Stimulated activated naive CD8-positive, alpha-beta T cell treated with anti-CD3 and anti-CD28 coated beads, Interleukin-15, Interleukin-2, amounts not matched to agents 100 U/mL and 50 U/mL, for 24 hours (primary cell): ENCODE measurements at regions not wholly inside any gene's neighbourhood (a gene's known extent, or its start where the extent isn't known, plus 50 kb on each side); places are given as distances from the start of the nearest gene placed in this dataset.
A peak's percentile ranks its signal among the peaks of the same experiment; 100 is the strongest.
"Not testable (repeated sequence)": the region's sequence is repeated elsewhere in the genome, so short reads cannot be mapped to it uniquely, and the experiment has no call there.

Source experiments
- ATAC-seq: fragments of 150-1000 bp; cut with Tn5 transposase; one replicate; pipeline ENCODE4 v1.10.0; 2021
- DNase-seq: peaks from one replicate; pipeline ENCODE4 v3.0.0; 2021

DNA sequence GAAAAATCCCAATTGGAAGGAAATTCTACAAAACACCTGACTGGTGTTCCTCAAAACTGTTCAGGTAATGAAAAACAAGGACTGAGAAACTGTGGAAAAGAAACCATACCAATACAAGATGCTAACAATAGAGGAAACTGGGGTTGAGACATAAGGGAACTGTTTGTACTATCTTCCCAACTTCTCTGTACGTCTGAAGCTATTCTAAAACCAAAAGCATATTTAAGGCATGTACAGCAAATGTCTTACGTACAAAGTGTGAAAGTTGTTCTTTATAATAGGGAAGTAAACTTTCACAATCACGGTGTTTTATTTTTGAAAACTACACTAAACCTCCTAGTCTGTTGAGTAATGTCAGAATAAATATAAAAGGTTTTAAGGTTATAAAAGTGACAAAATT, 776.1 kb upstream of the RAB6C start:
- DNase-seq (no peak), ATAC-seq (no peak)

DNA sequence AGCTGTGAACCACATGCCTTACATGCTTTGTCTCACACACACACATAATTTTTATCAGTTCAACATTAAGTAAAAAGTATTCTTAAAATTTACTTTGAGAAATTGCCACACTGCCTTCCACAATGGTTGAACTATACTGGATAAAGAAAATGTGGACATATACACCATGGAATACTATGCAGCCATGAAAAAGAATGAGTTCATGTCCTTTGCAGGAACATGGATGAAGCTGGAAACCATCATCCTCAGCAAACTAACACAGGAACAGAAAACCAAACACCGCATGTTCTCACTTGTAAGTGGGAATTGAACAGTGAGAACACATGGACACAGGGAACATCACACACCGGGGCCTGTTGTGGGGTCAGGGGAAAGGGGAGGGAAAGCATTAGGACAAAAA, 774.9 kb upstream of the RAB6C start:
- ATAC-seq, DNase-seq: not testable (repeated sequence)

DNA sequence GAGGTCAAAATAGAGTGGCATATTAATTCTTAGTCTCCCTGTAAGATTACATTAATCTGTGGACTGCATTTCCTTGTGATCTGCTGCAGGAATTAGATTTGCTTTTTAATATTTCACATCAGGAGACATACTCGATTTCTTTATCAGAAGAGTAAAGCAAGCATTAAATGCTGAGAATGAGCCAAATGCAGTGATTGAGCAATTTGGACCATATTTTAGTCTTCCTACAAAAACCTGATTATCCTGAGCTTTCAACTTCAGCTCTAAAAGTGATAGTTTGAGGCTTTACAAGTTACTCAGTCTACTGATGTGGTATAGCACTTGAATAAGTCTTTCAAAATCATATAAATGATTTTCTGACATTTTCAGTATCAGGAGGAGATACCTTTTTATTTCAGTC, 774.3 kb upstream of the RAB6C start:
- no peak for ATAC-seq
- no peak for DNase-seq

DNA sequence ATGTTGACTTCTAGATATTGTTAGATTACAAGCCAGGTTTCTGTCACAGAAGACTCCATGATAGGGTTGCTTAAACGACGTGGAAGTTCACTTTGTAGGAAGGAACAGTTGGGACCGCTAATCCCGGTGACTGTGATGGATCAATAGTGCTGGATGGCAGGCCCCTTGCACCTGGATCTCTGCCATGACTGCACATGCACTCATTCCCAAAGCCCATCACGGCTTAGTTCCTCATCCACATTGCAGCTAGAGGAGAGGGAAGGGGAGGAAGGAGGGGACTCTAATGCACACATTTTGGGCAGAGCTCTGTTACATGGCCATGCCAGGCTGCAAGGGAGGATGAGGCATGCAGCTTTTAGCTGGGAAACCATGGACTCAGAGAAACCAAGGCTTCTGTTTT, 773.7 kb upstream of the RAB6C start:
- ATAC-seq (no peak), DNase-seq (no peak)

DNA sequence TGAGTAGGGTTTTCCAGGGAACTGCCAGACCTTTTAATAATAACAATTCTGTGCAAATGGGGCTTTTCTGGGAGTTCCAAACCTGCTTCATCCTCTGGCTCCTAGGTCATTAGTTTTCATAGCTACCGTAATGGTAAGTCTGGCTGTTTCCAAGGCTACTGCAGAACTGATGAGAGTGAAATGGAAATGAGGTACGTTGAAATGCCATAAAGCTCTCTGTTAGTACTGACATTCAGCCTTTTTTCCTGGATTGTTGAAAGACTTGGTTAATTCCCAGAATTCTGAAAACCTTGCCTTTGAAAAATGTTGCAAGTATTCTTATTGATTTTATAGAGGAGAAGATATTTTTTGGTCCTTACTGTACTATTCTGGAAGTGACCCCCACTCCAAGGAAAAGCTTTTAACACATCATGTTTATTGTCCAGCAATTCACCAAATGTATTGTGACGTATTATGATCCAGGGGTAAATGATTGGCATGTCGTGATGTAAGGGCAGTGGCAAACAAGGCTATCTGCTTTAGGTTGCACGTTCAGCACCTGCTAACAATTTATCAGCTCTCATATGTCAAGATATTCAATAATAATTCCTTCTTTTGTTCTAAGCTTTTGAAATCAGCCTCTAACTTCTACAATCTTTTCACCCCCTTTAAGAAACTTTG, 767.0 kb upstream of the RAB6C start:
- ATAC-seq (no peak), DNase-seq (no peak)

DNA sequence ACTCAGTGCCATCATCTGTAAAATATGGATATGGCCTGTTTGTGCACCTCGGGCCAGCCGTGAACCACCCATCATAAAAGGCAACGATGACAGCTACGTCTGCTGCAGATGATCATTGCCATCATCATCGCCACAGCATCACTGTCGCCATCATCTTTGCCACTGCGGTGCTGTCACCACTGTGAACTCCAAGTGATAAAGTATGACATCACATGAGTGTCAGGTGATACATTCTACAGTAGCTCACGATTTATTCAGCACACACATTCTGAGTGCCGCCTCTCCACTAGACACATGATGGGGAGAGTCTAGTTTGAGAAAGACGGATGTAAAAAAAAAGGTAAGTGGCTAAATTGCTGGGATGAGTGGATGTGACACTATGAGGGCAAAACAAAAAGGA, 755.4 kb upstream of the RAB6C start:
- DNase-seq = no peak
- ATAC-seq = no peak

DNA sequence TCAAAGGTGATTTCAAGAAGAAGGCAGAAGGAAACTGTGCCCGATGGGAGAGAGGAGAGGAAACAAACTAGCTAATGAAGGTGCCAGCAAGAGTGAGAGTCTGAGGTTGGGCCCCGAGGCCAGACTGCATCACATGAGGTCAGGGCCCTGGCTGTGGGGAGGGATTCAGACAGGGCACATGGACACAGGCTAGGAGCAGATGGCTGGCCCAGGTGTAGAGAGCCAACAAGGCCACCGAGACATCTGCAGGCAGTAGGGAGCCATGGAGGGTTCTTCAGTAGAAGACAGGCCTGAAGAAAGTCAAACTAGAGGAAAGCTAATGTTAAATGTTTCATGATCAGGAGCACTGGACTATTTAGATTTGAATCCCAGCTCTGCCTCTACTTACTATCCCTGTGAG, 755.0 kb upstream of the RAB6C start:
- DNase-seq (no peak), ATAC-seq (no peak)

DNA sequence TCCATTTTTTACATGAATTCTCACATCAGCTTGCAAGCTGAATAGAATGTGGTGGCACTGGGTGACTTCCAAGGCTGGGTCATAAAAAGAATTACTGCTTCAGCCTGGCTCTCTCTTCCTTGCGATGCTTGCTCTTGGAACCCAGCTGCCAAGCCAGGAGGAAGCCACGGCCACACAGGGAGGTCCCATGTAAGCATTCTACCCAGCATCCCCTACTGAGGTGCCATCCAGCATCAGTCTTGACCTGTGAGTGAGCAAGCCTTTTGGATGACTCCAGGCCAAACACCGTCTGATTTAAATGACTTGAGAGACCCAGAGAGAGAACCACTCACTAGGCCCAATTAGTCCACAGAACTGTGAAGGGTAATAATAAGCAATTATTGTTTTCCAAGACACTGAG, 750.3 kb upstream of the RAB6C start:
- DNase-seq (no peak), ATAC-seq (no peak)

DNA sequence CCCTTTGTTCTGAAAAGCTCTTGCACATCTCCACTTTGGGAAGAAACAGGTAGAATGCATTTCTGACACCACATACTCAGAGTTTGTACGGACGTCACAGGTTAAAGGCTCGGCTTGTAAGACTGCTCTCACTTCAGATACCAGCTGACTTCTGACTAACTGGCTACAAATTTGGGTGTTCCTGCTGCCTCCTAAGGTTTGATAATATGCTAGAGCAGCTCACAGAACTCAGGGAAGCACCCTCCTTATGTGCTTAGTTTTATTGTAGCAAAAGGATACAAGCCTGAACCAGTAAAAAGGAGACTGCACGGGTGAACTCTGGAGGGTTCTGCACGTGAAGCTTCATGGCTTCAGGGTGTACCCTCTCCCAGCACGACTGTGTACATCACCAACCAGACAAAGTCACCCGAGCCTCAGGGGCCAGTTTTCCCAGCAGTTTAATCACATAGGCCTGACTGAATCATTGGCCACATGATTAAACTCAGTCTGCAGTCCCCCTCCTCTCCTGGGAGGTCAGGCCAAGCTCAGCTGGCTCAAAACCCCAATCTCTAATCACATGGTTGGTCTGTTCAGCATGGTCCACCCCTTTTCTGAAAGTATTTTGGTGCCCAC, 749.5 kb upstream of the RAB6C start:
- DNase-seq (no peak), ATAC-seq (no peak)

DNA sequence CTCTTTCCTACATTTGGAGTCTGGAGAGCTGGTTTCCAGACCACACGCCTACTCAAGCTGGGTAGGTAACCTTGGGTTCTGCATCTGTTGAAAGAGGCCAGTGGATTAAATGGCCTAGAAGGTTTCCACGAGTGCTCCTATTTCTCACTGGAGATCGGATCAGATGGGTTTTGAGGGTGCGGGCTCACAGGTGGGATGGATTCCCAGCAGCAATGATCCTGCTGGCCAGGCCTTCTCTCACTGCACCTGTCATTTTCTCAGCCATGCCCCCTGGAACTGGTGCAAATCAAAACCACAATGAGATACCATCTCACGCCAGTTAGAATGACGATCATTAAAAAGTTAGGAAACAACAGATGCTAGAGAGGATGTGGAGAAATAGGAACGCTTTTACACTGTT, 747.5 kb upstream of the RAB6C start:
- no peak for ATAC-seq
- DNase-seq = no peak

DNA sequence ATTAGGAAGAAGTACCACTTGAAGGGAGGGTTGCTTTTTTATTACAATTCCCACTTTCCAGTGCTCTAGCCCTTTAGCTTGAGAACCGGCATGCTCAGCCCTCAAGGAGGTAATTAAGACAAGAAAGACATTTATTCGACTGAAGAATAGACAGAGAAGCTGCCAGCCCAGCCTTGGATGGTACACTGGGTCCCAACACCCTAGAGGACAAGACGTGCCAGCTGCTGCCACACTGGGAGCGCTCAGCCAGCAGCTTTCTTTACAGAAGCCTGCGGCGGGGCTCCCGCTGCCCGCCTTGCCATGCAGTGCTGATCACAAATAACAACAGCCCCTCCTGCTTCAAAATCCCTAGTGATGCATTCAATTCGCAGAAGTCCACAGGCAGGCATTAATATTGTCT, 746.3 kb upstream of the RAB6C start:
- ATAC-seq (no peak), DNase-seq (no peak)

DNA sequence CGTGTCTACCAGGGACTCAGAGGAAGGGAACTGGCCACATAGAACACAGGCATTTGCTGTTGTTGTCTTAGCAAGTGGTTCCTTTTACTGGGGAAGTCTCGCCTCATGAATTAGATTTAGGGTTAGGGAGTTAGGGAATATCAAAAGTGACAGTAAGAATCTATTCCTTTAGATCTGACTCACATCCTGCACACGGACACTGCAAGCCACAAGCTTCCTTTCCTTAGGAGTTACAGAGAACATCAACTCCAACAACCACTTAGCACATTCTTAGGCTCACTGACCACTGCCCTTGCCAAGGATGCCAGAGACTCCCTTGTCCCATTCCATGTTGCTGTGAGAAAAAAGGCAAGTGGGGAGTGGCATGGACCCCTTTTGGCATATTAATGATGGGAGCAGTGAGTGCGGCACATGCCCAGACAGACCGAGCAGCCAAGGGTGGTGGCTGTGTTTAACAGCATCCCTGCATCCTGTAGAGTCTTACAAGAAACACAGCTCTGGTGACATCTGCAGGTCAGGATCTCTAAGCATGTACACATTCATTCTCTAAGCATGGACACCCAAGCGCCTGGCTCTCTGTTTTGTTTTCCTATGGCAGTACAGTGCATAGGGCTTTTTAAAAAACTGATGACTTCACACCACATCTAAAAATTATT, 745.6 kb upstream of the RAB6C start:
- DNase-seq (no peak), ATAC-seq (no peak)

DNA sequence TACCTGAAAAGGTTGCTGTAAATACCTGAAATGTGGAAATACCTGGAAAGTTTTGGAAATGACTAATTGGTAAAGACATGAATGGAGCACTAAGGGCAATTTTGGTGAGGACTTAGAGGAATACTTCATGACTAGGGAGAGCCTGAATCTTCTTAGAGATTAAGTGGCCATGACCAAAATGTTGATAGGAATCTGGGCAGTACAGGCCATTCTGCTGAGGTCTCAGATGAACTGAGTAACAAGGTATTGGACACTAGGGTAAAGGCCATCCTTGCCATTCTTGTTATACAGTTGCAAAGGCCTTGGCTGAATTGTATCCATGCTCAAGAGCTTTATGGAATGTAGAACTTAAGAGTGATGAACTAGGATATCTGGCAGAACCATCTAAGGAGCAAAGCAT, 742.9 kb upstream of the RAB6C start:
- ATAC-seq = no peak
- DNase-seq = no peak

DNA sequence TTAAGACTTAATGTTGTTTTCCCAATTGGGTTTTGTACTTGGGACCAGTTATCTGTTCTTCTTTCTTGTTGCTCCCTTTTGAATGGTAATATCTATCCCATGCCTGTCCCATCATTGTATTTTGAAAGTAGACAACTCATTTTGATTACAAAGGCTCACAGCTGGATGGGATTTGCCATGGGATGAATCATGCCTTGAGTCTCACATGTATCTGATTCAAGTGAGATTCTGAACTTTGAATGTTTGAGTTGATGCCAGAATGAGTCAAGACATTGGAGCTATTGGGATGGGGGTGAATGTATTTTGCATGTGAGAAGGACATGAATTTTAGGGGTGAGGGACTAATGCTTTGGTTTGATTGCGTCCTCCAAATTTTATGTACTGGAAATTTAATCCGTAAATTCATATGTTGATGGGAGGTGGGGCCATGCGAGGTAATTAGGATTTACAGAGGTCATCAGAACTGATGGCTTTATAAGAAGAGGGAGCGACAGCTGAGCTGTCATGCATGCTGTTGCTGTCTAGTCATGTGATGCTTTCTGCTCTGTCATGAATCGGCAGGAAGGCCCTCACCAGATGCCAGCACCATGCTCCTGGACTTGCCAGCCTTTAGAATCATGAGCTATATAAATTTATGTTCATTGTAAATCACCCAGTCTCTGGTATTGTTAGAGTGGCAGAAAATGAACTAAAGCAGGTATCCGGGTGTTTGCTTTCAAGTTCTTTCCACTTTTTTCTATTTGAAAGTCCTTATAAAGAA, 741.3 kb upstream of the RAB6C start:
- no peak for DNase-seq
- no peak for ATAC-seq

DNA sequence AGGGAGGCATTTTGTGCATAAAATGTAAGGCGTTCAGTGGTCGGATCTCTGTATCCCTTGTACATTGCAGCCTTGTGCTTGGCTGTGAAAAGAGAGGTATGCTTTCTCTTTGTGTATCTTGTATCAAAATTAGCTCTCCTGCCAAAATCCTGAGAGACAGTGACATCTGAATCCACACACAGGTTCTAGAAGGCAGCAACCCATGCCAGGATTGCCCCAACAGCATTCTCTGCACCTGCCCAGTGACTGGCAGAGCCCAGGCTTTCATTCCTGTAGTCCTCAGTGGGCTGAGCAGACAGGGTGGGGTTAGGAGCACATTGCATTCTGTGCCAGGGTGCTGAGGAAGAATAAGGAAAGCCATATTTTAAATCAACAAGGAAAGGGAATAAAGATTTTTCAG, 740.3 kb upstream of the RAB6C start:
- ATAC-seq = no peak
- DNase-seq = no peak

DNA sequence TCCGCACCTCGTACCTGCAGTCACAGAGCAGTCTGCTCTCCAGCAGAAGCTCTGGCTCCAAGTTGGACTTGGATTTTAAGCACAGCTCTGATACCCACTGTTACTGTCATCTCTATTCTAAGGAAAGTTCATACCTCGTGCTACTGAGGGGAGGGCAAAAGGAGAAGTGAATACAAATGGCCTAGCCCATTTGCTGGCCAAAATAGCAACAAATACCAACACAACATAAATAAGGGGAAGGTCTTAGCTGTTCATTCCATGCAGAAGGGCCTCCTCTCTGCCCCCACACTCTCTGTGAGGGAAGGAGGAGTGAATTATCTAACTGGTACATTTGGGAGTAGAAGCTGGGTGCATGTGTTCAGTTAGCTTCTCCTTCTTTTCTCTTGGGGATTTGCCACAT, 739.4 kb upstream of the RAB6C start:
- no peak for ATAC-seq

DNA sequence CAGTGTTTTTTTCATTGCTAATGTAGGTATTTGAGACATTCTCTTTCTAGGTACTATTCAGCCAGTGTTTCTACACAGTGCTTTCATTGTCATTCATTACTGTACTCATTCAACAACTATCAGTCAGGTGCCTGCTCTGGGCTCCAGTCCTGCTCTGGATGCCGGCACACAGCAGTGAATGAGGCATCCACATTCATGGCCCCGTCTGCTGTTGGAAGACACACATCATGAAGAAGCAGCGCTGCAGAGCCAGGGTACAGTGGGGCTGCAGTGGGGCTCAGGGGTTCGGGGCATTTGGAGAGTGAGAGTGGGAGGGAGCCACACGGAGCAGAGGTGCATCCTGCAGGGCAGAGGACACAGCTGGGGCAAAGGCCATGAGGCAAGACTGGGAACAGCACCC, 737.2 kb upstream of the RAB6C start:
- DNase-seq = no peak
- no peak for ATAC-seq

More for the DNA sequence above, 739.4 kb upstream of the RAB6C start:
- no peak for DNase-seq

DNA sequence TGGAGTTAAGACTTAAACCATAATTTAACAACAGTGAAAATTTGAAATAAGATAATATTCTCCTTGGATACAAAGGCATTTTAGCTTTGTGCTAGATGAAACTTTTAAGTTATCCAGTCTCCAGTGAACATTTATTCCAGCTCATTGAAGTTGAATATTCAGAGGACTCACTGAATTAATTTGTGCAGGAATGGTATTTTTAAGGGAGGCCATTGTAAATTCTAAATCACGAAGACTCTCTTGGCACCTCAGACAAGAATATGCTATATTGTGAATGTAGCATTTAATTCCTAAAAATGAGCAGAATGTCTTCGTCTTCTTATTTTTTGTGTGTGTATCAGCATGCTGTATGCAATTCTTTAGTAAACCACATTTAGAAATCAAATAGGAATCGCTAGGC, 731.7 kb upstream of the RAB6C start:
- ATAC-seq = no peak
- no peak for DNase-seq

DNA sequence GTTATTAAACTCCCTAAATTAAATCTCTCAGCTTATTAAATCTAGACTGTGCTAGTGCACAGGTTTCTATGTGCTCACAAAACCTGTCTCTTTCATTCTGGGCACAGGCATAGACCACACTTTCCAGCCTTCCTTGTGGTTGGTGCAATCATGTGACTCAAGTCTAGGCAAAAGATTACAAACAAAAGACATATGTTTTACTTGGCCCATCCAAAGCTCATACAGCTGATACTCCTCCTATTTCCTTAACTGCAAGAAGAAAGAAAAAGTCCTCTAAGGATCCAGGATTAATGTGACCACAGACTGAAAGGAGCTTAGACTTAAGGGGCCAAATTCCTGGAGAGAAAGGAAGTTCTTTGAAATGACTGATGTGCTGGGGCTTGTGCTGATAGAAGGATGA, 731.3 kb upstream of the RAB6C start:
- ATAC-seq (no peak), DNase-seq (no peak)

DNA sequence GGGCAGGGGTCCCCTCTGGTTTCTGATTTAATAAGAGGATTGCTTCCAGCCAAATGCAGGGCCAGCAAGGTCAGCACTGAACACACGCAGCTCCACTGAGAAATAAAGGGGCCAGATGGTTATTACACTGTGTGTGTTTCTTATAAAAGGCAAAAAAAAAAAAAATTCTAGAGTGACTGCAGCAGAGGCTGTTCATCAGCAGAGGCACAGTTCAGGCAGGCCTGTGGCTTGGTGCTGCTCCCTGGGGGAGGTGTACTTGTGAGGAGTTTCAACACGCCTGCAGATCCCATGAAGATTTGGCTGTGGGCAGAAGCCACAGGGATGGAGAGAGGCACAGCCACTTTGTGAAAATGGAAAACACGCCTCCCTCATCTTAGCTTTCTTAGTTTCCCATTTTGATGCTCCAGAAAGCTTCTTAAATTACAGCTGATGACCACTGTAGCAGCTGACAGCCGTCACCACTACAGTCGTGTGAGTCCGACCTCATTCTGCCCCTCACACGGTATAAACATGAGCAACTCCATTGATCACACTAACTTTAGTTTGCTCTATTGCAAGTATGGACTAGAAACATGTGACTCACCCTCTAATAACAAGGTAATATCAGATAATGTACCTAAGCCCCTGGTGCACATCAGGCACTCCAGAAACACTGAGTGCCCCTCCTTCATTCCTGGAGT, 726.5 kb upstream of the RAB6C start:
- ATAC-seq (no peak), DNase-seq (no peak)

DNA sequence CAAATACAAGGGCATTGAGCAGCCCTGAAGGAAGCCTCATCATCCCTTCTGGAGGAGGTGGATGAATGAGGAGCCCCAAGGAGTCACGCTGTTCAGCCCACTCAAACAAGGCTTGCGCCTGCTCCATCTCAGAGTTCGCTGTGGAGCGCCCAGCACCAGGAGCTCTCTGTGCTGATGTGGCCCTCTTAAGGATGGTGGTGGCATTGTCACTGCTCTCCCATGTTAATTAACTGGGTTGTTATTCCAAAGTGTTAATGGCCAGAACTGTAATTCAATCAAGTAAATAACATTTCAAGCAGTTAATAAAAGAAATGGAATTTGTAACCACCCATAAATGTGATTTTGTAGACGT, 726.0 kb upstream of the RAB6C start:
- DNase-seq (no peak), ATAC-seq (no peak)

DNA sequence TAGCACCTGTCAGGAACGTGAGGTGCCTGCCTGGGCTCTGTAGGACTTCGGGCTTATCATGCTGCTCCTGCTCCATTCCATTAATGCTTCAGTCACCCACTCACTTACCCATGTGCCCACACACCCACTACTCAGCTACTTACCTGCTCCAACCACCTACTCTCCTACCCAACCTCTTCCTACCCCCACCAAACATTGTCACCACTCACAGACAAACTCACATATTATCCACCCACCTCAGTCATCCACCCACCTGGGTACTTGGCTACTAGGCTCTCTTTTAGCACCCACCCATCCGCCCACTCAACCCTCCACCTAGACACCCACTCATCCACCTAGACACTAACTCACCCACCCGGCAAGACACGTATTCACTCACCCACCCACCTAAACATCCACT, 724.7 kb upstream of the RAB6C start:
- ATAC-seq (peak; percentile 15), DNase-seq (no peak)
